Stimulated activated CD4-positive, alpha-beta T cell treated with anti-CD3 and anti-CD28 coated beads, Interleukin-2, amount 100 ng/mL, for 48 hours (primary cell): ENCODE measurements at regions not wholly inside any gene's neighbourhood (a gene's known extent, or its start where the extent isn't known, plus 50 kb on each side); places are given as distances from the start of the nearest gene placed in this dataset.

ENCODE experiments used
- DNase-seq, 2 donors: peaks; one replicate each; pipeline ENCODE4 v3.0.0-alpha.2; 2020

DNA sequence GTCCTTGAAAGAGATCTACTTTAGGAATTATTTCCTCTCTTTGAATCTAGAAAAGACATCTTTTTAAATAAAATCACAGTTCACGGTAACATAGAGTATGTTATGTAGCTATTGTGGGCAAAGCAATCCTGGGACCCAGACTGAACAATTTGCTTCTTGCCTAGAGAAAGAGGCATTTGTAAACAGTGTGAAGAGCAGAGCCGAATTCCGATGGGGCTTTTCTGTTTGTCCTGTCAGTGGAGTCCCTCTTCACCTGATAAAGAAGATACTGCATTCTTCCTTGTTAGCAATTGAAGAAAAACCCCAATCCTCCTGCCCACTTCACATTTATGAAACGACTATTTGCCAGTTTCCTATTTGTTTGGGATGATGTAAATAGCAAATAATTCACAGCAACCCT lies 462.9 kb downstream of the WDR72 start:
- no peak for DNase-seq

DNA sequence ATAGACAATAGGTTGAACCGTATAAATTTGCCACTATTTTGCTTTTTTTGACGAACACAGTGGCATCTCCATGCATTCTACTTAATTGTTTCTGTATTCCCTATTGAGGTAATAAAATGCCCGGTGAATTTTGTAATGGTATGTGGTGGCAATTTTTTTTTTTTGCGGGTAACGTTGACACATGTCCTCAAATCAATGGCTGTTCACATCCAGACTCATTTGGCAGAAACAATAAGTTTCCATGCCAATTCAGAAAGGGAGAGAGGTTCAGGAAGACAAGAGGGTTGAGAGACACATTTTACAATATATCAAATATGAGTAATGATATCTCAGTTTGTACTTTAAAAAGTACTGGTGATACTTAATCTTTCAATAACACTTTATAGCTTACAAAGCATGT lies 463.9 kb downstream of the WDR72 start:
- no peak for DNase-seq

DNA sequence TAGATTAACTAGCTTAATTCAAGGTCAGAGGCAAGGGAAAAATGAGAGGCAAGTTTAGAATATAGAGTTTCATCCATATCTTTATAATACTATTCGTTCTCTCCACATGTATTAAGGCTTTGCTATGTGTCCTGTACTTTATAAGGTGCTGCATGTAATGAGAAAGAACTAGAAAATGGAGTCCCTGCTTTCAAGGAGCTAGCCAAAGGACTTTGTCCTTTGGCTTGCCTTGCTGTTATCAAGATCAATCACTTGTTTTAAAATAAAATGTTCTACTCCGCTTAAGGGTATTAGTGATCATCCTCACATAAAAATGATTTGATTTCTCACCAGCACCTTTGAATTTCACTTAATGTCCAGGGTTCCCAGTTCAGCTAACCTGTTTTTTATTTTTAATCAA lies 470.9 kb downstream of the WDR72 start:
- DNase-seq = no peak

DNA sequence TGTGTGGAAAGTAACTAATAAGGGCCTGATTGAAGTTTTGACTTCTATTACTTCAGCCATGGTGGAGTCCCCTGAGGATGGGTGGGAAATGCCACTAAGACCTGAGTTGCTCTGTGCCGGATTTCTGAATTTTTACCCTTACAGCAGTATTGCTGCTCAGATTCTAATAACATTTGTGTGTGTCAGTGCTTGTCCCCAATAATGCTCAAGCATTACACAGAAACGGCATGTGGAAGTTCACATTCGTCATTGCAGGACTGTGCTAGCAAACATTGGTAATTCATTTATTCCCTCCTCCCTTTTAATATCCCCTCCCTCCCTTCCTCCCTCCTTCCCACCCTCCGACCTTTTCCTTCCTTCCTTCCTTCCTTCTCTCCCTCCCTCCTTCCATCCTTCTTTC lies 484.5 kb upstream of the ONECUT1 start:
- DNase-seq = no peak

DNA sequence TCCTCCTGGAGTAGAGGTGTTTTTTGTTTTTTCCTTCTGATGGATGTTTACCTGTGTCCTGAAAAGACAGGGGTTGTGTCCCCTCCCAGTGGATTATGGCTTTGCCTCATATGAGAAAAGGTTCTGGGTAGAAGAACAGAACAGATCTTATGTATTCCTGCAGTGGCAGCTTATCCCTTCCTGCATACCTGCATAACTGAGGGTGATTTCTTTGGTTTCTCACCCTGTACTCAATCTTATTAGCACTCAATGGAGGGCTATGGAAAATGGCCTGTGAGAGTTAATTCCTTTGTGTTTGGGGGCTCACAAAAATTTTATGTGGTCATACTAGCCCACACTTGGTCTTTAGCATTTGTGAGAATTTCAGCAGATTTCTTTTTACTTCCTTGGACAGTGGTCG lies 482.0 kb upstream of the ONECUT1 start:
- no peak for DNase-seq

DNA sequence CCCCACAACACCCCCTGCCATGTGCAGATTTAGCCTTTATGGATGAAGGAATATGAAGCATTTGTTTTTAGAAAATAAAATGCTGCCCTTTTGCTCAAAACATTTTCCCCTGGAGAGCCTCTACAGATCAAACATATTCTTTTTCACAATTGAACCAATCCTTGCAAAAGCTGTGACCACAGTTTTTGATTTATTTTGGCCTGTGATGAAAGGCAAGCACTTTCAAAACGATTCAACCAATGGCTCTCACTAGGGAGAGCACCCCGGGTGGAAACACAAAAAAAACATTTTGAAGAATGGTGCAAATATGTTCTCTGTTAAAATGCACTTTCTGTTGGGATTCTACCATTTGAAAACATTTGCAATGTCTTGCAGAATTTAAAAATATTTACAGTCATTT lies 476.0 kb upstream of the ONECUT1 start:
- no peak for DNase-seq

DNA sequence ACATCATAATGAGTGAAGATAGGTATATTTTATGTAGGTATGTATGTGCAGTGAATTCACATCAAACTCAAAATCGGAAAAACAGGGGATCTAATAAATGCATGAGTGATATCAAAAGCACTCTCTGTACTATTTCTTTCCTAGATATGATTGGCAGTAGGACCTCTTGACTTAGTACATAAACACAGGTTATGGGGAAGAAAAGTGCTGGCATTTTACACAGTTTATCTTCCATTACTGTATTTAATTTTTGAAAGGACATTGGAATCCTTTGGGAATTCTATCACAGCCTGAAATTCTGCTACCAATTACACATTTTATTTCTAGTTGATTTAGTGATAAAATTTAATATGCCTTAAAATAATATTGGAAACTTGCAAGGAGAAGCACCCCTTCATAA lies 470.5 kb upstream of the ONECUT1 start:
- no peak for DNase-seq

DNA sequence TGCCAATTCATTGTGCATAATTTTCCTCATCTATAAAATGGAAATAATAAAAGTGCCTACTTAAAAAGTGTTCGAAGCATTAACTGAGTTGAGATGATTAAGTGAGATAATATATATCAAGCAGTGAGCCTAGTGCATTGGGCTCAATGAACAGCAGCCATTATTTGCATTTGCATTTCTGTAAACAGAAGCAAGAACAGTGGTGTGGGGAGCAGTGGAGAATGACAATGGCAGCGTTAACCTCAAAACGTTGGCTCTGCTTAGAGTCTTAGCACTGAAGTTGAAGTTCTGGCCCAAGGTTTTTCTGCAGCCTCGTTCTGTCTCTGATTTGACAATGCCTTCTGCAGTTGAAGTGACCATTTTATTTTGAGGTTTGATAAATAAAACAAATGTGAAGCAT lies 466.3 kb upstream of the ONECUT1 start:
- no peak for DNase-seq

DNA sequence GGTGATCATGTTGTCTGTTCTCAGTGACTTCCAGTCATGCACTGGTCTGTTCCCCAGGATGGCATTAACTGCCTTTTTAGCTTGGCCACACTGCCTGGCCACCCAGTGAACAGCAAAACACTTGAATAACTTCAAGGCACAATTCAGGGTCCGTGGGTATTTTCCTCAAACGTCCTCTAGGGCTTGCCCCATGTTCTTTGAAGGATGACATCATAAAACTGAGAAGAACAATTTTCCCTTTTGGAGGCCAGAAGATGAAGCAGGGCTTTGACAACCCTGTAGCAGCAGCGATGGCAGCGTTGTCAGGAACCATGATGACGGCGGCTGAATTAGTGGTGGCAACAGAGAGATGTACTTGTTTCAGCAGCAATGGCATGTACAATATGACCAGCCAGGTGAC lies 465.9 kb upstream of the ONECUT1 start:
- DNase-seq = no peak

DNA sequence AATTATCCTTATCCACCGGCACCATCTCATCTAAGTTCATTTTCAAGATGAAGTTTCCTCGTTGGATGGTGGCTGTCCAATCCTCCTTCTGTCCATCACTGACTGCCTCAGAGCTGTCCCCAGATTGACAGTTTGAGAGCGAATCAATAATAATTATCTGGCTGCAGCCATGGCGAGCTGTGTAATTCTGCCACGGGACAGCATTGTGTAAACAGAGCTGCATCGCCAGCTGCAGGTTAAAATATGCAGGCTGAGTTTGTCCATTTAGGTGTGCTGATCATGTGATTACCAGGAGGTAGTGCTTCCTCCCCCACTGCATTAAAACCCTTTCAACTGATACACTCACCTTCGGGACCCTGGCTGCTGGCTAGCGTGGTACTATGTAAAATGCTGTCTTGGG lies 461.9 kb upstream of the ONECUT1 start:
- no peak for DNase-seq

DNA sequence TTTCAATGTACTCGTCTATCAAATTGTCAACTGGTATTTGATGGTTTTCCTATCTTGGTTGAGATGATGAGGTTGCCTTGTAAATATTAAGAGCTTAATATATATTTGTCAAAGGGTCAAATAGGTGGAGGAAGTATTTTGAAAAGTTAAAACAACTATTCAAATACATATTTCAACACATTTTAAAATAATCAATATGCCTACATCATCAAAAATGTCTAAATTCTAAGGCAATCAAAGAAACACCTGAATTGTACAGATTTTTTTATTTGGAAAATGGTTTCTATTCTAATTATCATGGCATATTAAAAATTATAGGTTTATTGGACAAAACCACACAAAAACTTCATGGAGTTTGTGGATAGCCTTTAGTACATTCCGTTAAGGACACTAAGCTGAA lies 461.4 kb upstream of the ONECUT1 start:
- DNase-seq = no peak

DNA sequence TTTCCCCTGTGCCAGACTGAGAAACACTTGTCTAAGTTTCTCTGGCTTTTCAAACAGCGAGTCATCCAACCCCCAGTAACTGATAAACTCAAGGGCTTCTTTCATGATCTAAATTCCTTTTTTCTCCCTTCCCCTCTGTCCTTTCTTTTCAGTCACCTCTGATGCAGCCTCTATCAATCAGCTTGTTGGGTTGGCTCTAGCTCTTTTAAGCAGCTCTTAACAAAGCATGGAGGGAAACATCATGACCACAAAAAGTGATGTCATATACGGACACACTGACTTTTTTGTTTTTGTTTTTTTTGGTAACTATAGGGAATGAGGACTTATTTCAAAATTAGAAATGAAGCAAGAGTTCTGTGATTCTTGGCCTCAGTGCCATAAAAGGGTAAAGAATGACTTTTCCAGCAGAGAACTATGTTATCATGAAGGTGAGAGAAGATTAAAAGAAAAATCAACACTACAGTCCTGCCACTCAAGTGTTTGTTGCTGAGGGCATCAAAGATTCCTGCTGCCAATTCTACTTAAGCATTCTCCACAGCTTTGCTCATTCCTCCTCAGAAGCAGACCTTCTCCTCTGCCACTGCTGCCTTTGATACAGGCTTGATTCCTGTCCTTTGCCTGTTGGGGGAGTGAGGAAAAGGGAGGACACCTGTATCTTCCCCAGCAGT lies 457.0 kb upstream of the ONECUT1 start:
- DNase-seq = no peak

DNA sequence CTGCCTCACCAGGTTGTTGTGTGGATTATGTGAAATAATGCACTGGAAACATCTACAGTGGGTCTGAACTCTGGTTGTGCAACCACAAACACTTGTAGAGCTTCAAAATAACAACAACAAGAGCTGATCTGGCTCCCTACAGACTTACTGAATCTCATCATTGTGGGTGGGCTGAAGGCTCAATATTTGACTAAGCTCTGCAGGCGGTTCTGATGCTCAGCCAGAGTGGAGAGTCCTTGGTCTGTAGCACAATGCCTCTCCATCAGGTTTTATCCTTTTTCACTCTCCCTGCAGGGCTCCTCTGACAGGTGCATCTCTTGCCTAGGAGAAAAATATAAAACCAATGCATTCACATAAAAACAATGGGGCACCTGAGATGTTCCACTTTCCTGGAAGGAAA lies 456.3 kb upstream of the ONECUT1 start:
- DNase-seq = no peak

DNA sequence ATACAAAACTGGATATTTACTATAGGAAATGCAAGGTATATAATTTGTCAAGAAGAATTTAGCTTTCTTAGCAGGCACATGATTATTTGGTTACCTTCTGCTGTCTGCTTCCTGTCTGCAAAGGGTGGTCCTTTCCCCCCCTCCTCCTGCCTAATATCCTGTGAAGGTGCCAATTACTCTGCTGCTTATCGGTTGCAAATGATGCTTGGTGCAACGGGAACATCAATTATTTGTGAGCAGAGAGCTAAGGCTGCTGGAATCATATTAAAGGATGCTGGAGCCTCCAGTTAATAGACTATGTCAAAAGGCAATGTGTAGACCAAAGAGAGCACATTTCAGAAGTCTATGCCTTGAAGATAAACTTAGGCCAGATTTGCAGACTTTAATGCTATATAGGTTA lies 443.7 kb upstream of the ONECUT1 start:
- DNase-seq = no peak

DNA sequence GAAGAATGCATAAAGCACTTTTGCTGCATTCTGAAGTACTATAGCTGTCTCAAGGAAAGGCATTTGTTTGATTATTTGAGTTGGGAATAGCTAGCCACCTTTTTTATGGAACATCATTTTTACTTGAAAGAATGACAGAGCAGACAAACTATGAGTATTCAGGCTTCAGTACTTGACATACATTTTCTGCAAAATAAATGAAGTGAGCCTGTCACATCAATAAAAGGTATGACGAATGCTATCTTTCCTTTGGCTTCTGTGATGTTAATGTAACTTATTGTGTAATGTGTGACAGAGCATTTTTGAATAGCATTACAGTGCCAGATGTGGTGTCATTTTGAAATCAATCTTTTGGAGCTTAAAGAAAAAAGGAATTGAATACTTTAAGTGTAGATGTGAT lies 440.3 kb upstream of the ONECUT1 start:
- no peak for DNase-seq

DNA sequence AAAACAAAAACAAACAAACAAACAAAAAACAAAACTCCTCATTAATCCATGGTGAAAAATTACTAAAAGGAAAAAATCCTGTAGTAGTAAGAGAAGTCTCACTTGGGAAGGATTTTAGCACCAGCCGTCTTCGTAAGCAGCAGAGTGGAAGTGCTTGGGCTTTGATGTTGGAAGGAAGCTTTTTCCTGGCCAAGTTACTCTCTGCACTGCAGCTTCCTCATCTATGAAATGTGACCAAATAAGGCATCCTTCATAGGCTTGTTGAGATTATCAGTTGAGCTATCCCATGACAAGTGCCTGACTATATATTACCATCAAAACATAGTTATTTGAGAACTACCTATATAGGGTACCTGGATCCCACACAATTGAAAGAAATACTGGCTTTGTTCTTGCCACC lies 436.4 kb upstream of the ONECUT1 start:
- no peak for DNase-seq

DNA sequence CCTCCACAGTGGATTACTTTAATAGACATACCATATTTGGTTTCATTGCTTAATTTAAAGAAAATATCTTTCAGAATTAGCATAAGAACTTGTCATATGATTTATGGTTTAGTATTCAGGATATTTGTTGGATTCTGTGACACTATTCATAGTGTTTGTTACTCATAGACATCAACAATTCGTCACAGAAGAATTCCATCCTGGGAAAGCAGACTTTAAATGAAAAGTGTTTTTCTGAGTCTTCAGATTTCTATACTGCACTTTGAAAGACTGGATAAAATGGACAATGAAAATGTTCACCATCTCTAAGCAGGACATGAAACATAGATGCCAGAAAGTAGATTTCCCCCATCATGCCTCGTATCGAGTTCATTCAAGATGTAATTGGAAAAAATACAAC lies 435.6 kb upstream of the ONECUT1 start:
- no peak for DNase-seq

DNA sequence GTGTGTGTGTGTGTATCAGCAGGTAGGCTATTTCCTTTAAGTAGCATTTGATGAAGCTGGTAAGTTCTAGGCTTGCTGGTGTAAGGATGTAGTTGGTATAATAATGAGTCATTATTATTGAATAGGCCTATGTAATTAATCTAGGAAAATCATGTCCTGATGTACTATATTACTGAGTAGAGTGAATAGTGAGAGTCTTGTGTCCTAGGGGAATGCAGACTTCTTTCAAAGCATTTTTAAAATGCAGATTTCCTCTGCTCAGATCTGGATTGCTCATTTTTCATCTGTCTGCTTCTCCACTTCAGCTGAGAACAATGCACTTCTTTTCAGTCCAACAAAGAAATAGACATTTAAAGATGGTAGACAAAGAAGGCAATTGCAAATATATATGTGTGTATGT lies 434.2 kb upstream of the ONECUT1 start:
- no peak for DNase-seq

DNA sequence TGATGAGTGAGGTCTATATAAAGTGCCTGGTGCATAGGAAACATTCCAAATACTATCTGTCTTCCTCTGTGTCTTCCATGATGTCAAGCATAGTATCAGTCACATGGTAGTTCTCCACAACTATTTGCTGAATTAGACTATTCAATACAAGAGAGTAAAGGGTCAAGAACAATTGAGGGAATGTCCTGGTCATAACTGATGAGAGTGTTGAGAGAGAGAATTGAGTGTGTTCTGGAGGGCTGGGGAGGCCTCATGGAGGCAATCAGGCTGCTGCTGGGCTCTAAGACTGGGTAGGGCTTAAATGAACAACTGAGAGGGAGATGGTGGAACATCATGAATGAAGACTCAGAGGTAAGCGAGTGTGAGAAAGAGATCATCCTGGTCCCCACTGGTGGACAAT lies 433.7 kb upstream of the ONECUT1 start:
- DNase-seq = no peak

DNA sequence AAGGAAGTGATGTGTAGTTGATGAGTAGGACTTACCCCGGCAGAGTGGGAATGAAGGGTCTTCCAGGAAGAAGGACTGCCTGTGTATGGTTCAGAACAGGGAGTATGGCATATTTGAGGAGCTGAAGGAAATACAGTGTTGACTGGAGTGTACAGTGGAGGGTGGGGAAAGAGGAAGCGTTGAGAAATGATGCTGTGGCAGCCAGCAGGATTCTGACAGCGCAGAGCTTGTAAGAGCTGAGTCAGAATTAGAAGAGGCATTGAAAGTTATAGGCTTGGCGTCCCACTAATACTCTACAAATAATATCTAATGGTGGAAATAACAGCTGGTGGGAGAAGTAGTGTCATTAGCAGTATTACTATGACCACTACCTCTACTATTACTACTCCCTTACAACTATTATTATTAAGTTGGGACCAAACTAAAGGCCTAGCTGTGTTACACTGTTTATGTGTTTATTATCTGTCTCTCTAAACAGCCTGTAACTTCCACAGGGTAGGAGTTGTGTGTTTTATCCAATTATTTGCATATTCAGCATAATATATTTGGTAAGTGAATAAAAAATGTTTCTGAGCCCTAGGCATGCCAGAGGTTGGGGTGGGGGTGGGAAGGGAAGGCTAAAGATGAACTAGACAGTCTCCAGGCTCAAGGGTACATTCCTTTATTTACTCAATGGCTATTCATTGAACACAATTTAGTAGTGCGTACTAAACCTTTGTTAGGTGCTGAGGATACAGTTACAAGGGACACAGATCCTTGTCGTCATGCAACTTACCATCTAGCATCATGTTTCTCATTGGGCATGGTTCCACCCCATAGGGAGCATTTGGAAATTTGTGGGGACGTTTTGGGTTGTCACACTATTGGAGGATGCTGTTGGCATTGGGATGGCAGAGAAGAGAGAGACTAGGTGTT lies 428.8 kb upstream of the ONECUT1 start:
- DNase-seq = no peak

DNA sequence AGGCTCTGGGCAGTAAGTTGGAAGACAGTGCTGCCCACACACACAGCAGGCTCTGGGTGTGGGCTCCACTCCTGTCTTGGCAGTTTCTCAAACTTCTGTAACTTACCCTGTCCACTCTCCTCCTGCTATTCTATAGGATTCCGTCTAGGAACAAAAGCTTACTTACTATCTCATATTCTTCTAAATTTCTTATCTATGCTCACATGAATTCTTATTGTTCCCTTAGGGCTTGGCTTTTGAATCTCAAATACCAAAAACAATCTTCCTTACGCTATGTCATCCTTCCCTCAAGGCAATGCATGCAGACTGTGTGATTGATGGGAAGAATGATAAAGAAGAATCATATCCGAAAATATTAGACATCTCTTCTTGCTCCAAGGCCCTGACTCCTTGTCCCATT lies 425.9 kb upstream of the ONECUT1 start:
- DNase-seq = no peak

DNA sequence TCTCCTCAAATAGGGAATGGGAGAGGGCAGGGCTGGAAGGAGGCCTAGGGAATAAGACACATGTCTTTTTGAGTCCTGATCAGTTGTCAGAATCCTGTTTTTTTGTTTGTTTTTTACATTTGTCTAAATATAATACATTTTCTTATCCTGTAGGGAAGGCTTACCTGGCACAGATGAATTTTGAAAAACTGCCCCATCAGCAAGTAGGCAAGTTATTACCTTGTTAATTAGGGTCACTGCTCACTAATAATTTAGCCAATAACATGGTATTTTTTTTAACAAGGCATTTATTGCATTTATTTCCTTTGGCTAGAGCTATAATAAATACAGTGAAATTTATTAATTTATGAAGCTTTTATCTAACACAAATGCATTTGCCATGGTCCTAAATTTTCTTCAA lies 423.2 kb upstream of the ONECUT1 start:
- DNase-seq = no peak

DNA sequence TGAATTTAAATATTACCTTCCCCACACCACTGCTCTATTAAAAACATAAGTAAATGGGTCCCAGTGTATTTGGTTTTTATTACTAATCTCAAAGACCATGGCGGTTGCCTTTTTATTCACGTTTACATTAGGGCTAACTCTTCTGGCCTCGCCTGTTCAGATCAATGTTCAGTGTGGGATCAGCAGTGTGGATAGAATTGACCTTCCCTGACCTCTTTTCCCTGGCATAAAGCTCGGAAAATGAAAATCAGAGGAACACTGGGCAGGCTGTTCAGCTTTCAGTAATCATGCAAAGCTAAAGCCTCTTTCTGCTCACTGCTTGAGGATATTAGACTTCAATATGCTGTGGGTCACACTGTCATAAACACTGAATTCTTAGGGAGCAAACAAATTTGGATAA lies 422.6 kb upstream of the ONECUT1 start:
- DNase-seq = no peak

DNA sequence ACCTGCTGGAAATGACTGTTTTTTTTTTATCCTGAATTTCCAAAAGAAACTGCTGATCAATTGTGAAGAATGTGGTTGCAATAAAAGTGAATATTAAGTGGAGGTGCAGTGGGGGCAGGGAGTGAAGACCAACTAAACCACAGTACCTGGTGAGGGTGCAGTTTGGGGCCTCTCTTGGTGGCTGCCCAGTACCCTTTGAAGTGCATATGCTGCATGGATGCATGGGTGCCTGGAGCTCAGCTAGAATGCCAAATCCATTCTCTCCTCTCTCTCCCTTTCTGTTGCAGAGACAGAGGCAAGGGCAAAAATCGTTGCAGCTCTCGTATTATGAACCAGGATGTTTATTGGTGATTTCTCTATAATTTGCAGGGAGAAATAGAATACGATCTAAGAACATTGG lies 420.5 kb upstream of the ONECUT1 start:
- no peak for DNase-seq
